DND-41 (cell line): ENCODE measurements at regions not wholly inside any gene's neighbourhood (a gene's known extent, or its start where the extent isn't known, plus 50 kb on each side); places are given as distances from the start of the nearest gene placed in this dataset.

Experiments
- ATAC-seq: fragments of 200-7000 bp; cut with Tn5 transposase; 3 replicates; pipeline ENCODE4 v1.9.1; 2021; ENCODE audit warnings: low read depth; ENCODE audit not compliant: insufficient read depth
- DNase-seq: peaks from one replicate; pipeline ENCODE4 v3.0.0-alpha.2; 2020
- H2AFZ ChIP-seq: 2 replicates; pipeline ENCODE4 v1.6.0; 2012; ENCODE audit warnings: low read depth, low read length
- H3K27ac ChIP-seq: 2 replicates; pipeline ENCODE4 v1.5.1; 2012; ENCODE audit warnings: low read length, inconsistent platforms
- H3K27me3 ChIP-seq: fragments of 200-600 bp; sonication (generic); 2 replicates; pipeline ENCODE4 v1.6.0; 2012; ENCODE audit warnings: low read length, mild to moderate bottlenecking, inconsistent platforms; ENCODE audit not compliant: insufficient read depth, poor library complexity
- H3K36me3 ChIP-seq: 2 replicates; pipeline ENCODE4 v1.5.1; 2012; ENCODE audit warnings: low read length, inconsistent platforms; ENCODE audit not compliant: insufficient read depth
- H3K4me1 ChIP-seq: 2 replicates; pipeline ENCODE4 v1.5.1; 2012; ENCODE audit warnings: mild to moderate bottlenecking, low read length; ENCODE audit not compliant: insufficient read depth
- H3K4me2 ChIP-seq: 2 replicates; pipeline ENCODE4 v1.6.0; 2012; ENCODE audit warnings: mild to moderate bottlenecking, moderate library complexity, low read length, inconsistent platforms; ENCODE audit not compliant: insufficient read depth
- H3K4me3 ChIP-seq, 2 experiments: fragments of 200-600 bp in 1 of 2; shearing (Covaris generic) in 1 of 2; 2 replicates each; pipeline ENCODE4 v1.5.1; 2012 to 2016; ENCODE audit warnings: inconsistent platforms in 2 of 2, low read length in 2 of 2, mild to moderate bottlenecking in 2 of 2, low read depth in 1 of 2, moderate library complexity in 1 of 2
- H3K79me2 ChIP-seq: 2 replicates; pipeline ENCODE4 v1.6.0; 2012; ENCODE audit warnings: low read length, inconsistent platforms; ENCODE audit not compliant: insufficient read depth
- H3K9ac ChIP-seq: 2 replicates; pipeline ENCODE4 v1.6.0; 2012; ENCODE audit warnings: low read depth, mild to moderate bottlenecking, inconsistent platforms, low read length, moderate library complexity
- H3K9me3 ChIP-seq: 2 replicates; pipeline ENCODE4 v1.5.1; 2012; ENCODE audit warnings: low read length, moderate library complexity, mild to moderate bottlenecking, inconsistent platforms; ENCODE audit not compliant: insufficient read depth, severe bottlenecking
- H4K20me1 ChIP-seq: 2 replicates; pipeline ENCODE4 v1.6.0; 2012; ENCODE audit warnings: low read length; ENCODE audit not compliant: insufficient read depth
- CTCF ChIP-seq: IDR thresholded peaks from 2 replicates; pipeline ENCODE4 v1.5.1; 2012; ENCODE audit warnings: borderline replicate concordance, low read length, moderate library complexity, mild to moderate bottlenecking; ENCODE audit not compliant: poor library complexity, severe bottlenecking; ENCODE audit errors: extremely low read depth
- EZH2 ChIP-seq: IDR thresholded peaks from 3 replicates; pipeline ENCODE4 v1.6.1; 2012; ENCODE audit warnings: borderline replicate concordance, low read depth, mild to moderate bottlenecking, moderate library complexity, low read length, inconsistent platforms; ENCODE audit not compliant: severe bottlenecking

- Histone ChIP-seq H3K27me3 (no peaks in the 10 kb centered on the region), H3K4me3 (no peak overlapping the region), H4K20me1 (no peaks in the 10 kb centered on the region), H3K27ac (no peak overlapping the region), H3K9ac (no peak overlapping the region), H2AFZ (no peak overlapping the region), H3K4me1 (no peaks in the 10 kb centered on the region), H3K79me2 (no peaks in the 10 kb centered on the region), H3K36me3 (no peaks in the 10 kb centered on the region), H3K9me3 (peaks cover 2% of the 10 kb centered on the region), H3K4me2 (no peak overlapping the region)
- ATAC-seq (no peak), DNase-seq (no peak)
- TF ChIP-seq CTCF: no peak
- TF ChIP-seq EZH2: no peak
Observed at GRCh38 chr10:131792011-131792651, 108.7 kb upstream of the PPP2R2D start.

GRCh38 chr10:131792809-131793208, 108.0 kb upstream of the PPP2R2D start:
- Histone ChIP-seq H3K9me3 (peaks cover 3% of the 10 kb centered on the region), H3K4me1 (no peaks in the 10 kb centered on the region), H3K36me3 (no peaks in the 10 kb centered on the region), H3K4me3 (no peak overlapping the region), H4K20me1 (no peaks in the 10 kb centered on the region), H2AFZ (no peak overlapping the region), H3K79me2 (no peaks in the 10 kb centered on the region), H3K4me2 (no peak overlapping the region), H3K9ac (no peak overlapping the region), H3K27me3 (no peaks in the 10 kb centered on the region), H3K27ac (no peak overlapping the region)
- no peak for TF ChIP-seq CTCF
- no peak for TF ChIP-seq EZH2
- ATAC-seq (no peak), DNase-seq (no peak)

DNA sequence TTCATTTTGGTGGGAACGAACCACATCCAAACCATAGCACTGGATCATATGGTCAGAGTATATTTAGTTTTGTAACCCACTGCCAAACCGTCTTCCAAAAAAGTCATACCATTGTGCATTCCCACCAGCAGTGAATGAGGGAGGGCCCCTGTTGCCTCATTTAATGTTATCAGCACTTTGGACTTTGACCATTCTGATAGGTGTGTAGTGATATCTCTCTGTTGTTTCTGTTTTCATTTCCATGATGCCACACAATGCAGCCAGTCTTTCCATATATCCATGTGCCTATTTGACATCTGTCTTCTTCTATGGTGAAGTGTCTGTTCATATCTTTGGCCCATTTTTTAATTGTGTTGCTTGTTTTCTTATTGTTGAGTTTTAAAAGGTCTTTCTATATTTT, 105.0 kb upstream of the PPP2R2D start:
- TF ChIP-seq EZH2: no peak
- TF ChIP-seq CTCF: no peak
- no peaks in the 10 kb centered on the region for H3K4me1 ChIP-seq
- no peak overlapping the region for H3K27ac ChIP-seq
- H3K9ac ChIP-seq: no peak overlapping the region
- peaks cover 9% of the 10 kb centered on the region for H3K9me3 ChIP-seq
- no peak overlapping the region for H3K4me2 ChIP-seq
- no peak overlapping the region for H3K4me3 ChIP-seq
- H3K27me3 ChIP-seq: no peaks in the 10 kb centered on the region
- H4K20me1 ChIP-seq: no peaks in the 10 kb centered on the region
- DNase-seq (no peak), ATAC-seq (no peak)
- no peaks in the 10 kb centered on the region for H3K79me2 ChIP-seq
- no peak overlapping the region for H2AFZ ChIP-seq
- H3K36me3 ChIP-seq: no peaks in the 10 kb centered on the region
